HG02885 (cell line): ENCODE measurements at regions not wholly inside any gene's neighbourhood (a gene's known extent, or its start where the extent isn't known, plus 50 kb on each side); places are given as distances from the start of the nearest gene placed in this dataset.

Experiments used
- ATAC-seq: cut with Tn5 transposase; IDR thresholded peaks from one replicate; pipeline ENCODE4 v1.9.1; 2021; ENCODE audit warnings: mild to moderate bottlenecking; ENCODE audit not compliant: unreplicated experiment, poor library complexity

DNA sequence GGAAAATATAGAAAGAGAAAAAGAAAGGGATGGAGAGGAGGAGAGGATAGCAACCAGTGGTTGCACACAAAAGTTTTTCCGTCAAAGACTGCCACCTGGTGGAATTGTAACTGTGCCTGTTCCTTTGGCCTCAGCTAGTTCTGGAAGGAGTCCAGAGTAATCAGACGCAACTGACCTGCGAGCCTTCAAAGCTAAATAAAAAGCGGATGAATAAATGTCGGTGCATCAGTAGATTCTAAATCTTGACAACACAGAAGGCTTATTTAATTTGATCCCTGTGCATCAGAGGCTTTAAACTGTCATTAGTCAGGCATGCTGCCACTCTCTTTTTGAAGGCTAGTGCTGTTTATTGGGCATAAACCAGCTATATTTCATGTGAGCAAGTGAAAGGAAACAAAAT is 132.9 kb upstream of the ACO1 start:
- ATAC-seq: peak; percentile 92

DNA sequence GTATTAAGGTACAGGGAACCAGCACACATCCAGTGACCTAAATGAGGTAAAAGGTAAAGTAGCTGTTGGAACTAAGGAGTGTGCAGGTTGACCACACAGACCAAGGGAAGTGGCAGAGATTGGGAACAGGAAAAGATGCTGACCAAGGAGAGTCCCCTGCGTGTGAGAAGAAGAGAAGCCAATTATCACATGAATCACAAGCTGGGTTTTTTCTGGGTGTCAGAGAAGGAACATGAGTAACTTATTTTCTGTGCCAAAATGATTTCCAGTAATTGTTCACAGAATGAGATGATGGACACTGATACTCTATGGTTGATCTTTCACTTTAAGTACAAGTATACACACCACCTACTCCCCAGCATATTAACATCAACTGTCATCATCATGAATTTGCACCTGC is 130.7 kb upstream of the ACO1 start:
- ATAC-seq: no peak

DNA sequence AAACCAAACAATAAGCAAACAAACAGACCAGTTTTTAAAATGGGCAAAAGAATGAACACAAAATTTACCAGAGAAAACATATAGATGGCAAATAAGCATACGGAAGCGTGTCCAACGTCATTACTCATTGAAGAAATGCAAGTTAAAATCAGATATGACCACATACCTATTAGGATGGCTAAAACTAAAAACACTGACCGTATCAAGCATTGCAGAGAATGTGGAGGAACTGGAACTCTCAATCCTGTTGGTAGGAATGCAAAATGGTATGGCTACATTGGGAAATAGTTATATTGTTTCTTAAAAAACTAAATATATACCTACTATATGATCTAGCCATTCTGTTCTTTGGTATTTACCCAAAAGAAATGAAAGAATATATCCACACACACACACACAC is 129.4 kb upstream of the ACO1 start:
- no peak for ATAC-seq

GRCh38 chr9:32258482-32258881 is 126.0 kb upstream of the ACO1 start:
- ATAC-seq: no peak

GRCh38 chr9:32260151-32260862 is 124.1 kb upstream of the ACO1 start:
- ATAC-seq: no peak

DNA sequence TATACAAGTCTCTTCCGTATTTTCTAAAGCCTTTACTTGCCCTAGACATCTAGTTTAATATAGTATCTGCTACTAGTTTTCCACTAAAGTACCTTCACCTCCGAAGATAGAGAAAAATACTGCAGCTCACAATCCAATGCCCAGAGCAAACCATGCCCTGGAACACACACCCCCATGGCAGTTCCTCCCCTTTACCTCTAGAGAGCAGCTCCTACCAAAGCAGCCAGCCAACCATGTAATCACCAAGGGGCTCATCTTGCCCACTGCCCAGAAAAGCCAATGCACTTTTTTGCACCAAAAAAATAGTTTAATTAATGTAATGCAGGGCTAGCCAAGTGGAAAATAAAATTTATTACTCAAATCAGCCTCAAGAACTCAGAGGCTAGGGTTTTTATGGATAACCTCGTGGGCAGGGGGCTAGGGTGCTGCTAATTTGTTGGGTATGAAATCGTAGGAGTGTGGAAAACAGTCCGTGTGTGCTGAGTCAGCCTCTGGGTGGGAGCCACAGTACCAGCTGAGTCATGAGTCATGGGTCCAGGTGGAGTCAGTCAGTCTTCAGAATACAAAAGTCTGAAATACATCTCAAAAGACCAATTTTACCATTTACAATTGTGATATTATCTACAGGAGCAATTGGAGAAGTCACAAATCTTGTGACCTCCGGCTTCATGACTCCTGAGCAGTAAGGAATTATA is 120.1 kb upstream of the ACO1 start:
- ATAC-seq: no peak

DNA sequence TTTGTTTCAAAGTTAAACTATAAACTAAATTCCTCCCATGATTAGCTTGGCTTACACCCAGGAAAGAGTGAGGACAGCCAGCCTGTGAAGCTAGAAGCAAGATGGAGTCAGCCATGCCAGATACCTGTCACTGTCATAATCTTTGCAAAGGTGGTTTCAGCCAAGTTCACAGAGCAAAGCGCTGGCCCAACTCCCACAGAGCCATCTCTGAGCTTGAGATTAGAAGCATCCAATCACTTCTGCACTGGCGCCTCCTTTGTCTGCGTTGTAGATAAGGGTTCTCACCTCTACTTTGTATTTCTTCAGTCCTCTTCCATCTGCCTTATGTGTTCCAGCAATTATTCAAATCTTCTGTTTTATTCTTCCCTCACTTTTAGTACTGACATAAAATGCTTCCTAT is 119.4 kb upstream of the ACO1 start:
- no peak for ATAC-seq

- no peak for ATAC-seq
These were observed 105.5 kb upstream of the ACO1 start for GRCh38 chr9:32278991-32279390.

DNA sequence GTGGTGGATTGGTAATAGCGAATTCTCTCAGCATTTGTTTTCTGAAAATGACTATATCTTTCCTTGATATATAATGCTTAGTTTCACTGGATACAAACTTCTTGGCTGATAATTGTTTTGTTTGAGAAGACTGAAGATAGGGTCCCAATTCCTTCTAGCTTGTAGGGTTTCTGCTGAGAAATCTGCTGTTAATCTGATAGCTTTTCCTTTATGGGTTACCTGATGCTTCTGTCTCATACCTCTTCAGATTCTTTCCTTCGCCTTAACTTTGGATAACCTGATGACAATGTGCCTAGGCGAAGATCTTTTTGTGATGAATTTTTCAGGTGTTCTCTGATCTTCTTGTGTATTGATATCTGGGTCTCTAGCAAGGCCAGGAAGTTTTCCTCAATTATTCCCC is 94.7 kb upstream of the ACO1 start:
- no peak for ATAC-seq

DNA sequence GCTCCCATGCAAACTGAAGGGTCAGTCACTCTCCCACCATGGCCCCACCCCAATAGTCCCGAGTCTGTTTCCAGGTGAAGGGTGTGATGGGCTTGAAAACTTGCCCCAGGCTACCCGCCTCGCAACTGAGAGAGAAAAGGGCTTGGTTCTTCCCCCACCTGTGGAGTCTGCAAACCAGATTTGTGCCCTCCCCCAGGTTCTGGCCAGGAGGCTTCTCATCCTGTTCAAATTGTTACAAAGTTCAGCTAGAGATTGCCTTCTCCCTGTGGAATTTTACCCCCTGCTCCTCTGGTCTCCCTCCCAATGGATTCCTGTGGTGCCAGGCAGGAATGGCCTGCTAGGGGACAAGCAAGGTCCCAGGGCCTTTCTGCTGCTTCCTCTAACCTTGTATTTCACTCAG is 93.1 kb upstream of the ACO1 start:
- ATAC-seq: no peak

DNA sequence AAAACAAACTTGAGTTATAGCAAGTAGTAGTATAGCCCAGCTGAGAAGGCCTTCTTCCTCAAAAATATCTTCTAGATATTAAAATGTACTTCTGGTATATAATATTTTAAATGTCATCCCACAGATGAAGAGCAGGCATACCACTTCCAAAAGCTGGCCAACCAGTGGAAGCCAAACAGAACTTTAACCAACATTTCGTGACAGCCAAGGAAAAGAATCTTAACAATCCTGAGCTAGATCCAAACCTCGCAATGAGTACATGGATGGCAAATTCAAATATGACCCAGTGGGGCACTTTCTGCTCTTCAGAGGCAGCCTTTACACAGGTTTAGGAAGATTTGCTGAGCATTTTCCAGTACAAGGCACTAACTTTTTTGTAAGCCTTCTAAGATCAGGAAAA is 91.8 kb upstream of the ACO1 start:
- no peak for ATAC-seq

DNA sequence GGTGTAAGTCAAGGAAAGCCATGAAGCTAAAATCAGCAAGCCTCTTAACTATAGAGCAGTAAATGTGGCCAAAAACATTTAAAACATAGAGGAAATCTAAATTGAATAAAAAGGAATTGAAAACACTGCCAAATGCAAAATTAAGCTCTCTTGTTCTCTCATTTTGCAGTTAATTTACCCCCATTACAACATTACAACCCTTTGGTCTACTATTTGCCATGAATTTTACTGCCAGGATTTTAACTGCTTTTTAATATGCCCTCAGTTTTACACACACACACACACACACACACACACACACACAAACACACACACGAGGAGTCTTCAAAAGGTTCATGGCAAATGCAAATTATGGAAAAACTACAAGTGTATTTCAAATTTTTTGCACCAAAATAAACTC is 91.4 kb upstream of the ACO1 start:
- no peak for ATAC-seq

- no peak for ATAC-seq
These were observed 90.3 kb upstream of the ACO1 start for GRCh38 chr9:32294106-32294505.

DNA sequence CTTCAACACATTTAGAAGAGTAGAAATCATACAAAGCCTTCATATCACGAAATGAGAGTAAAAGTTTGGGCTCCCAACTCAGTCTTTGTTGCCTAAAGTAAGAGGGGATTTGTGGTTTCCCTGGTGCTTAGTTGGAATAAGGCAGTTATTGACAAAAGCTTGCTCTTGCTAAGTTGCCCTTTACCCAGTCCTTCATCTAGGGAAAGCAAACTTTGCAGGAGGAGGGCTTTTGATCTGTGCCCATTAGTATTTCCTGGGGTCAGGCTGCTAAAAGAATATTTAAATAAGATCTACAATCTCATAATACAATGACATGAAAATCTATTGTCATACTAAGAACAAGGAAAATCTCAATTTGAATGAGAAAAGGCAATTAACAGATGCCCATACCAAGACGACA is 84.1 kb upstream of the ACO1 start:
- no peak for ATAC-seq

GRCh38 chr9:32304495-32304894 is 79.9 kb upstream of the ACO1 start:
- no peak for ATAC-seq

GRCh38 chr9:32306006-32306405 is 78.4 kb upstream of the ACO1 start:
- no peak for ATAC-seq

DNA sequence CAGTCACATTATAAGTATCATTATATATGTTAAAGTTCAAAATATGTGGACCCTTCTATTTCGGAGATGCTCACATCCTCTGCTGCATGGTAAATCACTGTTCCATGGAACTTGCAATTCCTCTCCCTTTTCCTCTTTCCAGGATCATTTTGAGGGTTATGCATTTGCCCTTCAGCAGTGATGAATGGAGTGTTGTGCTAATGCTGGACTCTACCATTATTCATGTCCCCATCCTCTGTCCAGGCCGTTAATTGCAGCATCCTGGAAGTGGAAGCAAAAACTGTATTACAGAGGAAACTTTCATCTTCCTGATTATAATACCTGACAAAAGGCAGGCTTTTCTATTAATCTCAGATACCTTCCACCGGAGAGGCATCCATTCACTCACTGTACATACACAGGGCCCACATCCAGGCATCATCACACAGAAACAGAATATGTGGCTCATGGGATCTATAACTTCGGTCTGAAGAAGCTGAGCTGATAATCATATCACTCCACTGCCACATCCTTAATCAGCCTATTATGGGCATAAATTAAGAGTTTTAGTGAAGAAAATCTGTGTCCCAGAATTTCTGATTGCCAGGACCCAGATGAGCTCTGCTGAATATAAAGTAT is 65.0 kb upstream of the ACO1 start:
- no peak for ATAC-seq

- no peak for ATAC-seq
These were observed 61.8 kb upstream of the ACO1 start for GRCh38 chr9:32322622-32323021.

- ATAC-seq: no peak
These were observed 58.3 kb upstream of the ACO1 start for GRCh38 chr9:32326146-32326545.

DNA sequence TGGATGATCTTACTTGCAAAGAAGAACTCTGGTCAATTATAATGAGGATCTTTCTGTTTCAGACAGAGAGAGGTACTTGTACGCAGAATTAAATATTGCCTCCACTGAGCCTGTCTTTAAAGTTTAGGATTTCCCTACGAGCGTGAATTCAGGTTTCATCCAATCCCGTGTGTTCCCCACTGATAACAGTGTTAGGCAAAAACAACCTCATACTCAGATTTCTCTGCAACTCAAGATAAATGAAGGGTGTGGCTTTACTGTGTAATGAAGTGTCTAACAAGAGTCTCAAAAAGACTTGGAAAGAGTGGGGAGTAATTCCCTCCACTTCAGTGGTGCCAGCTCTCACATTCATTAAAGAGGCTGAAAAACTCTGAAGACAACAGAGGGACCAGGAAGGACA is 53.2 kb upstream of the ACO1 start:
- no peak for ATAC-seq

DNA sequence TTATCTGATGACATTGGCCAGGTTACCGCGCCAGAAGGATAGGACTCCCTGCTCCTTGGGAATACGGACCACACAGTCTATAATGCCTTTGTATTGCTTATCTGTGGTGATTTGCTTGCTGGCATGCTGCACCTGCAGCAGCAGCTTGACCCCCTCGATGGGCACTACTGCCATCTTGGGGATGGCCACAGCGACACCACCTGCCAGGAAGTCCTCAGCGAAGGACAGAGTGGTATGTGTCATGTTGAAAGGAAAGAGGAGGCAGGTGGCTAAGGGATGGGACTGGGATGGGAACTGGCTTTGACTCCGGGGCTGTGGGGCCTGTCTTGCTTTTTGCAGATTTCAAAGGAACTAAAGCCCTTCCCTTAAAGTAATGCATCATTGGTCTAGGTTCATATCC is 50.3 kb upstream of the ACO1 start:
- ATAC-seq: no peak
